Activated CD4-positive, alpha-beta T cell treated with anti-CD3 and anti-CD28 coated beads, Interleukin-10, Interleukin-2, amounts not matched to agents 100 ng/mL and 50 ng/mL, durations not matched to agents 16 hours and 8 hours (primary cell): ENCODE measurements at regions not wholly inside any gene's neighbourhood (a gene's known extent, or its start where the extent isn't known, plus 50 kb on each side); places are given as distances from the start of the nearest gene placed in this dataset.

Experiments used
- DNase-seq: peaks from one replicate; pipeline ENCODE4 v3.0.0-alpha.2; 2020

- no peak for DNase-seq
Observed at GRCh38 chr1:227449741-227450441, 113.5 kb upstream of the ZNF678 start.

- DNase-seq = peak; percentile 46
Observed at GRCh38 chr1:227449051-227449450, 114.3 kb upstream of the ZNF678 start.

DNA sequence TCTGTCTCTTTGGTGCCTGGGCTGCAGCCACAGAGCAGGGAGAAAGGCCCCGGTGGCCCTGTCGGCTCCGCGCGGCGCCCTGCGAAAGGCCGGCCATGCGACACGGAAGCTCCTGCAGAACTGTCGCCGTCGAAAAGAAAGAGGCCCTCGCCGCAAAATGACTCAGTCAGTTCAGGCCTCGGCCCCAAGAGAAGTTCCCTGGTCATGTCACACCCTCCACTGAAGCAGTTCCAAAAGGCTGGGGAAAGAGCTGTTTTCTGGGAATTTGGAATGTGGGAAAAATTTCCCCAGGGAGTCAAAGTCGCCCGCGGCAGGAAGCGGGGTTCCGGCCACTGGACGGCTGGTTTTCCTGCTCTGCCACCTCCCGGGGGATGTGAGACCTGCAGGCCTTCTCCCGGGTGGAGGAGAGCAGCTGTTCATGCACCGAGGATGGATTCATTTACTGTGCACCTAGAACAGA is 115.8 kb upstream of the ZNF678 start:
- no peak for DNase-seq

GRCh38 chr1:227445746-227446145 is 117.6 kb upstream of the ZNF678 start:
- DNase-seq = no peak

GRCh38 chr1:227445092-227445674 is 118.2 kb upstream of the ZNF678 start:
- DNase-seq = no peak

DNA sequence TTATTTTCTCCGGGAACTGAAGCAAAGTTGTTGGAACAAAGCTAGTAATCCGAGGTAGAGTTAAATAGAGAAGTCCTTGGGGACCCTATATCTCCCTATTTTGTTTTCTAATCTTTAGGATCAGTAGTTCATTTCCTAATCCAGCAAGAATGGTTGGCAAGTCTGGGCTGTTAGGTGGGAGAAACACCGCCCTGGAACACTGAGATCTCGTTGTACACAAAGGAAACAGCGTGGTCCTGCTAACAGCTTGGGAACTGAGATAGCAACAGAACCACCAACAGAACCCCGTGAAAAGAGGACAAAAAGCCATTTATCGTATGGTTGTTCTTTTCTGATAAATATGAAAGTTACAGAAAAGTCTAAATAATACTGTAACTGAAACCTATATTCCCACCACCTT is 121.9 kb upstream of the CDC42BPA start:
- no peak for DNase-seq

DNA sequence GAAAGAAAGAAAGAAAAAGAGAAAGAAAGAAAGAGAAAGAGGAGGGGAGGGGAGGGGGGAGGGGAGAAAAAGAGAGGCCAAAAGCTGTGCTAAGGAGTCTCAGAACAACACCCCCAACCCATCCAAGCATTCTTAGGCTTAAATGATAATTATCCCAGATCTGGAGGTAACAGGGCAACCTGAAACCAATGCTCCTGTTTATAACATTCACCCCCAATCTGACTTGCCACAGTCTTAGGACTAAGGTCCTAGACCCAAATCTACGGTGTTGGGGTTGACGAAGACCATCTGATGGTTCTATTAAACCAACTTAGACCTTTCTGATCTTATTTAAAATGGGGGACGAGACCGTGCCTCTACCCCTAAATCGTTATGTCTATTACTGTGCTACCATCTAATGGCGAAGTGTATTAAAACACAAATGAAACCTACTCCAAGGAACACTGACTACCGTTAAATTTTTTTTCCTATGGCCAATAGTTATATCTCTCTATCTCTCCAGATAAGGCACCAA is 119.3 kb upstream of the CDC42BPA start:
- DNase-seq = no peak

DNA sequence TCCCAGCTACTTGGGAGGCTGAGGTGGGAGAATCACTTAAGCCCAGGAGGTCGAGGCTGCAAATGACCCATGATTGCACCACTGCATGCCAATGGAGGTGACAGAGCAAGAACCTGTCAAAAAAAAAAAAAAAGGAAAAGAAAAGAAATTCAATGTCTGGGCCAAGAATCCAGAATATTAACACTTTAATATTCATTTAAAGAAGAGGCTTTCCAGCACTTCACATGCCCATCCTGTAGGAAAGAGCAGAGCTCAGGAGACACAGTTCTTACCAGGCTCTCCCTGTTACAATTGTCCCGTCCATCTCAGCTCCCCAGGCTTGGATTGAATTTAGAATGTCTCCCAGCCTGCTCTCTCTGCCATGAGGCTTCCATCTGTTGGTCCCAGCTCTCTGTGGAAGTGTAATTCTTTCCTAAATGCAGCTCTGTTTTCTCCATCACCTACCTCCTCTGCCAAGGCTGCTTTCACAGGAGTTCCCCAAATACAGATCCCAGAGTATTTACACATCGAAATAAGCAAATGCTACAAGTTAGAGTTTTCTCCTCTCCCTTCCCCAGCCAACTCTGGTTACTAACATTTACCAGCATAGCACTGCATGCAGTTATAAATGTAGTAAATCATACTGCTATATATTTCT is 116.6 kb upstream of the CDC42BPA start:
- DNase-seq = no peak

DNA sequence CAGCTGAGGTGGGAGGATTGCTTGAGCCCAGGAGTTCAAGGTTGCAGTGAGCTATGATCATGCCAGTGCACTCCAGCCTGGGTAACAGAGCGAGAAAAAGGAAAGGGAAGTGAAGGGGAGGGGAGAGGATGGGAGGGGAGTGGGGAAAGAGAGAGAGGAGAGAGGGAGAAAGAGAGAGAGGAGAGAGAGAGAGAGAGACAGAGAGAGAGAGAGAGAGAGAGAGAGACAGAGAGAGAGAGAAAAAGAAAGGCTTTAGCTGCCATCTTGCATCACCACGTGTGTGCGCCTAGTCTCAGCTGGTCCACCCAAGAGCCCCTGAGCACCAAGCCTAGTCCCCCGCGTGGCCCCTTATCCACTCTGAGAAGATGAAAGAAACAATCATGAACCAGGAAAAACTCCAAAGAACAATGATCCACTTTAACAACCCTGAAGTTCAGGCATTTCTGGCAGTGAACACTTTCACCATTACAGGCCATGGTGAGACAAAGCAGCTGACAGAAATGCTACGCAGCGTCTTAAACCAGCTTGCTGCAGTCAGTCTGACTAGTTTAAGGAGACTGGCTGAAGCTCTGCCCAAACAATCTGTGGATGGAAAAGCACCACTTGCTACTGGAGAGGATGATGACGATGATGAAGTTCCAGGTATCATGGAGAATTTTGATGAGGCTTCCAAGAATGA is 115.5 kb upstream of the CDC42BPA start:
- DNase-seq = no peak

DNA sequence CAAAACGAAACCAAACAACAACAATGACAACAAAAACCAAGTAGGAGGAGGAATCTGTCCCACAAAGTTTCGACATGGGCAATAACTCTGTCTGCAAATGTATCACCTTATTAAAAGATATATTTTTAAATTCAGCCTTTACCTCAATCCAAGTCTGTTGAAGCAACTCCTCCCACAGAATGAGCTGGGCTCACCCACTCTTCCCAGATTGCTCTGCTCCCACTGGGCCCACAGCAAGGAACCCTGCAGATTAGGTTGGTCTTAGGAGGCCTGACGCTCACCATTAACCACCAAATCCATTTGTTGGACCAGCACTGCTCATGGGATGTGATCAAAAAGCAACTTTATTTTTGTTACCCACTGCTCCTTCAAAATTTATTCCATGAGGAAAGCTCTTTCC is 114.7 kb upstream of the CDC42BPA start:
- no peak for DNase-seq

DNA sequence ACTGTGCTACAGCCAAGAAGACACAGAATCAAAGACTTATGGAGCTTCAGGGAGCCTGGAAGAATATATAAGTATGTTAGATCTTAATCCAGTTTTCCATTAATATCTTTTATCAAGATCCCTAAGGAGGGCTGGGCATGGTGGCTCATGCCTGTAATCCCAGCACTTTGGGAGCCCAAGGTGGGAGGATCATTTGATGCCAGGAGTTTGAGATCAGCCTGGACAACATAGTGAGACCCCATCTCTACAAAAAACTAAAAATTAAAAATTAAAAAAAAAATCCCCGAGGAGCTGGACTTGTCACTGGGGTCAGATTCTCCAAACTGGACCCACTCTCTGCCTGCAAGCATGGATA is 113.9 kb upstream of the CDC42BPA start:
- no peak for DNase-seq

DNA sequence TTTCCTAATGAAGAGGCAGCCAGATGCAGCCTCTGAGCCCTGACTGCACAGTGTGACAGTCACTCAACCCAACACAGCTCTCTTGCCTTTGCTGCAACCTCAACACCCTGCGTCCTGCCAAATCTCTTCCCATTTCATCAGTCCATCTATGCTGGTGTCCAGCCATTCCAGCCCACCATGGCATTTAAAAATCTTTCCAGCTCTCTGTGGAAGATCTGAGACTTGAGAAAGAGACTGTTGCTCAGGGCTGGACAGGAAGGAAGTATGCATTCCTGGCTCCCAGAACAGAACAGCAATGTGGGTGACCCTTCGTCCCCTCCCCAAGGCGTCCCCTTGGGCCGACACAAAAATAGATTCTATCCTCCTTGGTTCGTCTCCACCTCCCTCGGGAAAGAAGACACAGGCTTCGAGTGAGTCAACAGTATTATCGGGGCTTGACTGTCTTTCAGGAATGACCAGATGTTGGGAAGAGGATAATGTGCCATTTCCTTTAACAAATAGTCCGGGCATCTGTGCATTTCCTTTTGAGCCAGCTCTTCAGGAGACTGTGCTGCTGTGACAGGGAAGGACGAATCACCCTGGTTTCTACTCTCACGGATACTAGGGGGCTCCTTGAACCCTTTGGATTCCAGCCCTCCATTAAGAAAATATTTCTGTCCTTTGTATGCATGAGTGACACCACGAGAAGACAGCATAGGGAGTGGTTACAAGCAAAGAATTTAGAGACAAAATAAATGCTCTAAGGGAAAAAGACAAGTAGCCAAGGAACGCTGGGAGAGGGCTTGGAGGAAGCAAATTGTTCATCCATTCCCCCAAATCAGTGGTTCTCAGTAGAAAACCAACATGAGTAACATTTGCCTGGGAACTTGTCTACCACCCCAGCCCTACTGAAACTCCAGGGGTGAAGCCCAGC is 111.4 kb upstream of the CDC42BPA start:
- DNase-seq = no peak

DNA sequence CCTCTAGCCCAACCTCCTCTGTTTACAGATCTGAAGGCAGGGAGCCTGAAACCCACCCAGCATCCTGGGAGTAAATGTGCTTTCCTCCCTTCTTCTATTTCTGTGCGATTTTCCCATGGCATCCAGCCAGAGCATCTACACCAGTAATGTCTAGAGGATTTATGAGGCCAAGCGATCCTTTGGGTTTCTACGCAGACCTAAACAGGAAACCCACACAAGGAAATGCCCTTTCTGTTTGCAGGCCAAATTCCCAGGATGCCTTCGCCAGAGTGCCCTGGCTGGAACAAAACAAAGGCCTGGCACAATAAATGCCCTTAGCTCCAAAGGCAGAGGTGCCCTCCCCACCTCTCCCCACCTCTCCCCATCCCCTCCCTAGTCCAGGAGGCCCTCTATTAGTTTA is 110.5 kb upstream of the CDC42BPA start:
- no peak for DNase-seq

- DNase-seq = no peak
Observed at GRCh38 chr1:227427411-227427810, 109.1 kb upstream of the CDC42BPA start.

- DNase-seq = no peak
Observed at GRCh38 chr1:227424953-227425352, 106.7 kb upstream of the CDC42BPA start.

GRCh38 chr1:227424159-227424680 is 105.9 kb upstream of the CDC42BPA start:
- no peak for DNase-seq

DNA sequence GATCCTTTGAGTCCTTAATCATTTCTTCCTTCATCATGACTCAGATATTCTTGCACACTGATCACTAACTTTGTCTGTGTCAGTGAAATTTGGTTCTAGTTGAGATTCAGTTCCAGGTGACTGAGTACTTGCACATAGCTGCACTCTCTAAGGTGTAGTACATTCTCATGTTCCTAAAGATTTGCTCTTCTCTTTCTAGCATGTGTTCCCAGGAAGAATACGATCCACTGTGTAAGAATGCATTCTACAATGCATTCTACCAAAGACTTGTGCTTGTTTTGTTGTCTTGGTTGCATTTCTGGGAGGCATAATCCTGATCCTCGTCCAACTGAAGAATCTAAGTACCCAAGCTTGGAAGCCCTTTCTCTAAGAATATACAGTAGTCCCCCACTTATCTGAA is 104.3 kb upstream of the CDC42BPA start:
- no peak for DNase-seq

DNA sequence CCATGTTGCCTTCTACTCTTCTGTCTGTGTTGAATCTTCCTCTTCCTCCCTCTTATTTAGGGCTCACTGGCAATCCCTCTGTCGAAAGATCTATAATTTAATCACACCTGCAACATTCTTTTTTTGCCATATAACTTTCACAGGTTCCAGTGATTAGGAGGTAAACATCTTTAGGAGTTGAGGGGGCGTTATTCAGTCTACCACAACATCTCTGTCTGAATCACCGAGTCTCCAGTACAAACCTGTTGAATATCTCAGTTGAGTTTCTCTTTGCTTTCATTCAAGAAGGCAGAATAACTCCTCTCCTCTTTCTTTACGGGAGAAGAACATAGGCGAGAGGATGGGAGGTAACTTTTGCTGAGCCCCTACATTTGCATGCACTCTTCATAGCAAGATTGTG is 101.9 kb upstream of the CDC42BPA start:
- no peak for DNase-seq

DNA sequence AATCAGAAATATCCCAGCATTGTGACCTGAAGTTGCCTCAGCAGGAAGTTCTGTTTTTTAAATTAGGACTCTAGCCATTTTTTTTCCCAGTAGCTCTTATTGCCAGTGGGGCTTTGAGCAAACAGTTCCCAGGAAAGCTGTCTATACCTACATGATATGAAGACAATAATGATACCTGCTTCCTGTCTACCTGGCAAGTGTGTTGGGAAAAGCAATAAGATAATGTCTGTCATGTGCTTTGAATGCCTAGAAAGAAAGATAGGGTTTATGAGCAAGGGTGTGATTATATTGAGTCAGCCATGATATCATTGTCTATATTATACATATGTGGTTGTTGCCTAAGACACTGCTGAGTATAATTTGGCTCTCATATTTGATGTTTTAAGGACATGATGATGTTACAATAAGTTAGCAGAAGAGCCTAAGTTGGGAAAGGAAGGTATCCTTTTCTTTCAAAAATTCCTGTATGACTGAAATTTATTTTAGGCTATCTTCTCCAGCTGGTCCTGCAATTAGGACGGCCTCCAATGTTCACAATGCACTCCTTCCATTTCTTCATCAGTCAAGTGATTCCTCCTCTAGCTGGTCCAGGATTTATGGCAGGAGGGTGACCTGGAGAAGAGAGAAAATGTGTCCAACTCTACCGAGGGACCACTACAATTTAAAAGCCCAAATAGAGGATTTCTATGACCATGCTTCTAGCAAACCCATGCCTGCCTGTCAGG is 99.6 kb upstream of the CDC42BPA start:
- no peak for DNase-seq

GRCh38 chr1:227416156-227416830 is 98.0 kb upstream of the CDC42BPA start:
- DNase-seq = no peak
